OCI-LY1 (cell line): ENCODE measurements at regions not wholly inside any gene's neighbourhood (a gene's known extent, or its start where the extent isn't known, plus 50 kb on each side); places are given as distances from the start of the nearest gene placed in this dataset.

Experiments used
- CTCF ChIP-seq: fragments of 200-600 bp; sonication (generic), shearing (Covaris generic); IDR thresholded peaks from 2 replicates; pipeline ENCODE4 v1.5.1; 2017; ENCODE audit warnings: mild to moderate bottlenecking, antibody characterized with exemption, low read length, moderate library complexity, mixed read lengths
- EZH2 ChIP-seq: fragments of 200-600 bp; sonication (generic), shearing (Covaris generic); IDR thresholded peaks from 2 replicates; pipeline ENCODE4 v1.8.0; 2017; ENCODE audit warnings: borderline replicate concordance, mixed run types, mild to moderate bottlenecking, antibody characterized with exemption, low read length, moderate library complexity, mixed read lengths

- TF ChIP-seq CTCF (no peak), EZH2 (no peak)
Observed at GRCh38 chr21:24032709-24033232, 1574.5 kb downstream of the MRPL39 start.
